Heart left ventricle (tissue), 13 donors: ENCODE measurements at regions not wholly inside any gene's neighbourhood (a gene's known extent, or its start where the extent isn't known, plus 50 kb on each side); places are given as distances from the start of the nearest gene placed in this dataset.

ENCODE experiments used
- CTCF ChIP-seq, 12 donors: fragments of 200-600 bp; sonication (generic) in 4 of 12; IDR thresholded peaks; one replicate each; pipeline versions ENCODE4 v1.5.0 to v1.8.0; 2018 to 2022; ENCODE audit warnings: antibody characterized with exemption in 12 of 12, mild to moderate bottlenecking in 5 of 12
- POLR2A ChIP-seq, 2 donors: fragments of 450-650 bp; IDR thresholded peaks; one replicate each; pipeline ENCODE4 v1.6.1; 2017; ENCODE audit warnings: antibody characterized with exemption in 2 of 2, mild to moderate bottlenecking in 2 of 2, moderate library complexity in 2 of 2
- donor health status: ischemic (EF 13 %, LVEDD 7.1; RV severe dilation, severe dysfunction).
- donor health status: DM: no; HTN: yes; CAD: no.
- donor health status: DM: no; HTN: no; CAD: no.
- donor health status: ischemic (EF 25% LVEDD 6.9; RV normal size, moderate dysfunction).
- donor health status: ischemic (EF 25% LVEDD 5.7; RV mildly dilated, moderate dysfunction).
- donor health status: ischemic (EF 35%, LVEDD 5.7; RV mildly dilated, moderate dysfunction).
- donor health status: nonischemic (EF 11% LVEDD 7.7; RV severe dilation, severe dysfunction).
- donor health status: DM: yes; HTN: yes; CAD: no.
- donor health status: PGD.
- donor health status: ischemic (EF 29% LVEDD 5.4; RV normal size, mild dysfunction).
- donor health status: nonischemic (EF 23%, LVEDD 6.1; RV moderate dilation, normal function).

DNA sequence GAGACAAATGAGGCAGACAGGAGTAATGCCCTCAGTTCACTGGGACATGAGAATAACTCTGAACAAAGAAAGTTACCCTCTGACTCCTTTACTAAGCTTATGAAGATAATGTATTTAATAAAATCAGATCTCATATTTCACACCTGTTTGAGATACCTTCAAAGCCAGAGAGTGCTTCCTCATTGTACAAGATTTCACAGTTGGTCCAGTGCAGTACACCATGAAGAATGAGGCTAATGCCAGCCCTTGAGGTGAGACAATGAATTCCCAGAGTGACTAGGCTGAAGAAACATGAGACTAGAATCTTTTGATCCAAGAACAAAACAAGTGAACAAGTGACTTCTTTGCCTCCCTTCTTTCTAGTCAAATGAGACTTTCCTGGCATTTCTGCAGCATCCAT lies 1133.8 kb downstream of the TUSC7 start:
- TF ChIP-seq CTCF (IDR thresholded peaks at IDR 0.05) = no peak
- TF ChIP-seq POLR2A (IDR thresholded peaks at IDR 0.05) = no peak
